ENCODE measurements at regions not wholly inside any gene's neighbourhood (a gene's known extent, or its start where the extent isn't known, plus 50 kb on each side); places are given as distances from the start of the nearest gene placed in this dataset.
"Not testable (repeated sequence)": the region's sequence is repeated elsewhere in the genome, so short reads cannot be mapped to it uniquely, and the experiment has no call there.

DNA sequence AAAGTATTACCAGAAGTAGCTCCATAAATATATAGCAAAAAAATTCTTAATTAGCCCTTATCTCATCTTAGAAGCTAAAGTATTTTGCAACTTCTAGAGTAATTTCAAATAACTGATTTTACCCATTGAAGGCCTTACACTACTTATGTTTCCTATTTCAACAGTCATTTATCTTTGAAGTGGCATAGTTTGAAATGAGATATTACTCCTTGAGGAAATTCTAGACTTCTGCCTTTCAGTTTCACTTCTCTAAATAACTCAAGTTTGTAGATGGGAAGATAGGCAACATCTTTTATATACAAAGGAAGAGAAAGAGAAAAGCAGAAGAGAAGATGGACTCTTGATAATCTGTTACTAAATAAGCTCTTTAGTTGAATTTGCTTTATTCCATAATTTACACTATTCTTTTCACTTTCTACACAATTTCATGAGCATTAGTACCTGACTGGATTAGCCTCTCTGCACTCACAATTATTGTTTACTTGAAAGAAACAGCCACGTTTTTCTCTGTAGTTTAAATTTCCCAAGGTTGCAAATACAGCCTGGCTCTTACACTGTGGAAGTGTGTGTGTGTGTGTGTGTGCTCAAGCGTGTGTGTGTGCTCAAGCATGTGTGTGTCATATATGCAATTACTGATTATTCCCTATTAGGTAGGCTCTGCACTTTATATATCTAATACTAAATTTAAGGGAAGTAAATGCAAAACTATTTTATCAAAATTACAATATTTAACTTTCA is 60.6 kb upstream of the EMB start:
- H3K4me1 ChIP-seq (ENCODE audit: control insufficient read depth in 1 of 2, low read depth in 2 of 2) = no peaks in the 10 kb centered on the region
- no peaks in the 10 kb centered on the region for H3K27me3 ChIP-seq (replicated peaks; ENCODE audit: insufficient read depth)
- H3K36me3 ChIP-seq = no peaks in the 10 kb centered on the region
- no peak for DNase-seq (ENCODE audit: low spot score)
- H3K4me3 ChIP-seq = no peak overlapping the region
- TF ChIP-seq CTCF (IDR thresholded peaks at IDR 0.05) = no peak
- H3K9me3 ChIP-seq = no peaks in the 10 kb centered on the region
- H3K27ac ChIP-seq = no peak overlapping the region
- ATAC-seq (ENCODE audit: insufficient number of reproducible peaks, low FRiP score, low read depth) = no peak

DNA sequence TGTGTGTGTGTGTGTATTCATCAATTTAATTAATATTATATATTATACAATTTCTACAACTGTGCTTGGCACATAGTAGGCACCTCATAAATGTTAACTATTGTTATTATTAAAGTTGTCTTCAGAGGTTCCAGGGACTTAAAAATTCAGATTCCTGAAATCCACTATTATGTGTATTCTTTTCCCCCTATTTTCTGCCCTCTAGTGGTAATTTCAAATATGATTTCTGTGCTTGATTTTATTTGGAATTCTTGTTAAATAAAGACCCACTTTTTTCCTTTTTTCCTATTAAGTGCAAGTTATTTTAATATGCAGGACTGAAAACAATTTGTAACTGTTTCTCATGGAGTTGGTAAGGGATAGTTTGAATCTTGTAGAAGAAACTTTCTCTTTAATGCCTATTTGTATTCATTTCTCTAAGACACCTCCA is 72.0 kb upstream of the EMB start:
- DNase-seq (ENCODE audit: low spot score); H3K27me3 ChIP-seq (replicated peaks; ENCODE audit: insufficient read depth); H3K9me3 ChIP-seq; H3K4me3 ChIP-seq; H3K27ac ChIP-seq; H3K4me1 ChIP-seq (ENCODE audit: control insufficient read depth in 1 of 2, low read depth in 2 of 2); H3K36me3 ChIP-seq; ATAC-seq (ENCODE audit: insufficient number of reproducible peaks, low FRiP score, low read depth): not testable (repeated sequence)

GRCh38 chr5:50521060-50521459 is 80.0 kb upstream of the EMB start:
- not testable (repeated sequence) for H3K9me3 ChIP-seq; H3K27me3 ChIP-seq (replicated peaks; ENCODE audit: insufficient read depth); H3K27ac ChIP-seq; H3K4me1 ChIP-seq (ENCODE audit: control insufficient read depth in 1 of 2, low read depth in 2 of 2); ATAC-seq (ENCODE audit: insufficient number of reproducible peaks, low FRiP score, low read depth); H3K36me3 ChIP-seq; H3K4me3 ChIP-seq; DNase-seq (ENCODE audit: low spot score)

GRCh38 chr5:50527514-50528060 is 86.5 kb upstream of the EMB start:
- DNase-seq (ENCODE audit: low spot score); H3K9me3 ChIP-seq; H3K36me3 ChIP-seq; H3K27ac ChIP-seq; ATAC-seq (ENCODE audit: insufficient number of reproducible peaks, low FRiP score, low read depth); H3K4me3 ChIP-seq; H3K27me3 ChIP-seq (replicated peaks; ENCODE audit: insufficient read depth); H3K4me1 ChIP-seq (ENCODE audit: control insufficient read depth in 1 of 2, low read depth in 2 of 2): not testable (repeated sequence)

DNA sequence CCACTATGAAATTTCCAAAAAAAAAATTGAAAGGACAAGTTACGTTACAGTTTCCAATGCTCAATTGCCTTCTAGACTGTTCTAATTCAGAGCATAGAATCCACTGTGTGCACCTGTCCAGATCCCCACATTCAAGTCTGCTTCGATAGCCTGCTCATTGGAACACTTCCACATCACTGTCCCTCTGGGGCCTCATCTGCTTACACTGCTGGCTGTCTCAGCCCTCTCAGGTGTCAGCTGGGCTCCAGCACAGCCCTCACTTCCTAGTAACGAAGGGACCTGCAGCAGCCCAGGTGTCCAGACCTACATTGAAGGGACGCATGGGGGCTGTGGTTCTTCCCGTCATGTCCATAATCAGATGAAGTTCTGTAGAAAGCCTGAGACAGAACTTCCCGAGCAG is 94.3 kb upstream of the EMB start:
- Histone ChIP-seq H3K27me3 (replicated peaks; ENCODE audit: insufficient read depth) (no peaks in the 10 kb centered on the region), H3K27ac (no peak overlapping the region), H3K4me3 (no peak overlapping the region), H3K36me3 (no peaks in the 10 kb centered on the region), H3K4me1 (ENCODE audit: control insufficient read depth in 1 of 2, low read depth in 2 of 2) (no peaks in the 10 kb centered on the region), H3K9me3 (no peaks in the 10 kb centered on the region)
- ATAC-seq (ENCODE audit: insufficient number of reproducible peaks, low FRiP score, low read depth) (no peak), DNase-seq (ENCODE audit: low spot score) (no peak)
- no peak for TF ChIP-seq CTCF (IDR thresholded peaks at IDR 0.05)

- H3K4me1 ChIP-seq (ENCODE audit: control insufficient read depth in 1 of 2, low read depth in 2 of 2); H3K36me3 ChIP-seq; ATAC-seq (ENCODE audit: insufficient number of reproducible peaks, low FRiP score, low read depth); H3K4me3 ChIP-seq; DNase-seq (ENCODE audit: low spot score); H3K9me3 ChIP-seq; H3K27ac ChIP-seq; H3K27me3 ChIP-seq (replicated peaks; ENCODE audit: insufficient read depth): not testable (repeated sequence)
Measured at GRCh38 chr5:50537534-50537933, 96.4 kb upstream of the EMB start.

DNA sequence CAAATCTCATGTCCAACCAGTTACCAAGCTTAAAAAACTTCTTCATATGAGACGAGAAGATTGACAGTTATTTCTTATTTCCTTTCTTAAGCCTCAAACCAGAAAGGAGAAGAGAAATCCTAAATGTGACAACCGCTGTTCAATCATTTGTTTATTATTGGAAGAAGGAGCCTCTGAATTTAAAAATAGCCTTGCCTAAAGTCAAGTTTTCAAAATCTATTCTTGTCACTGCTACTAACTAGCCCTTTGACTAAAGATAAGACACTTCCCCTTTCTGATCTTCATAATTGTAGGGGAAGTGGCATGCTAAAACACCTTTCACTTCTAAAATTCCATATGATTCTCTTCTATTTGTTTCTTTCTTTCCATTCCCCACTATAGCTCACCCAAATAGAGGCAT is 106.2 kb upstream of the EMB start:
- ATAC-seq (ENCODE audit: insufficient number of reproducible peaks, low FRiP score, low read depth) (no peak), DNase-seq (ENCODE audit: low spot score) (no peak)
- Histone ChIP-seq H3K4me3 (no peak overlapping the region), H3K4me1 (ENCODE audit: control insufficient read depth in 1 of 2, low read depth in 2 of 2) (no peaks in the 10 kb centered on the region), H3K27me3 (replicated peaks; ENCODE audit: insufficient read depth) (no peaks in the 10 kb centered on the region), H3K36me3 (no peaks in the 10 kb centered on the region), H3K27ac (no peak overlapping the region), H3K9me3 (no peaks in the 10 kb centered on the region)
- no peak for TF ChIP-seq CTCF (IDR thresholded peaks at IDR 0.05)
